Testis (tissue), 2 donors: ENCODE measurements at regions not wholly inside any gene's neighbourhood (a gene's known extent, or its start where the extent isn't known, plus 50 kb on each side); places are given as distances from the start of the nearest gene placed in this dataset.

Source experiments
- CTCF ChIP-seq, 3 experiments: fragments of 450-650 bp in 2 of 3; fragments of 200-600 bp in 1 of 3; sonication (generic) in 1 of 3; IDR thresholded peaks; one replicate each; pipeline ENCODE4 v1.5.1; 2016 to 2019; ENCODE audit warnings: antibody characterized with exemption in 3 of 3, mild to moderate bottlenecking in 2 of 3, moderate library complexity in 1 of 3
- POLR2A ChIP-seq: fragments of 450-650 bp; IDR thresholded peaks from one replicate; pipeline ENCODE4 v1.6.1; 2017; ENCODE audit warnings: antibody characterized with exemption, mild to moderate bottlenecking, moderate library complexity

GRCh38 chr6:168825226-168826077 lies 384.5 kb downstream of the SMOC2 start:
- TF ChIP-seq CTCF (IDR thresholded peaks at IDR 0.05) (no peak), POLR2A (no peak)
